Fibroblast of skin of right quadriceps (primary cell): ENCODE measurements at regions not wholly inside any gene's neighbourhood (a gene's known extent, or its start where the extent isn't known, plus 50 kb on each side); places are given as distances from the start of the nearest gene placed in this dataset.
"Not testable (repeated sequence)": the region's sequence is repeated elsewhere in the genome, so short reads cannot be mapped to it uniquely, and the experiment has no call there.

Experiments
- DNase-seq: peaks from one replicate; pipeline ENCODE4 v3.0.0-alpha.2; 2013

DNA sequence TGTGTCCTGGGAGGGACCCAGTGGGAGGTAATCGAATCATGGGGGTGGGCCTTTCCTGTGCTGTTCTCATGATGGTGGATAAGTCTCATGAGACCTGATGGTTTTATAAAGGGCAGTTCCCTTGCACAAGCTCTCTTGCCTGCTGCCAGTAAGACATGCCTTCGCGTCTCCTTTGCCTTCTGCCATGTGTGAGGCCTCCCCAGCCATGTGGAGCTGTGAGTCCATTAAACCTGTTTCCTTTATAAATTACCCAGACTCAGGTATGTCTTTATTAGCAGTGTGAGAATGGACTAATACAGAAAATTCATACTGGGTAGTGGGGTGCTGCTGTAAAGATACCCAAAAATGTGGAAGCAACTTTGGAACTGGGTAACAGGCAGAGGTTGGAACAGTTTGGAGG, 300.0 kb upstream of the ZFP42 start:
- DNase-seq, result not testable (repeated sequence)

DNA sequence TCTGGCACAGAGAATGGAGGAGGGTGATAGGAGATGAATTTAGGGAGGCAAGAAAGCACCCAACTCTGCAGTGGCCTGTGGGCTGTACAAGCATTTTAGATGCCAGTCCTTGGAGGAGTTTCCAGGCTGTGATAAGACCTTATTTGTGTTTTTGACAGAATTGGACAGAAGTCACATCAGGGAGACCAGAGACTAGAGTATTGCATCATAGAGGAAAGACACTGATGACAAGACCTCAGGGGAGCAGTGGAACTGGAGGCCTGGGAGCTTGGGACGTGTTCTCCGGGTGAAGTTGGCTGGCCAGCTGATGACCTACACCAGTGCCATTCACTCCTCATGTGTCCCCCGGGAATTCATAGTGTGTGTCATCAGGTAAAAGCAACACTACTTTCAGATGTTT, 284.0 kb upstream of the ZFP42 start:
- DNase-seq, result no peak

DNA sequence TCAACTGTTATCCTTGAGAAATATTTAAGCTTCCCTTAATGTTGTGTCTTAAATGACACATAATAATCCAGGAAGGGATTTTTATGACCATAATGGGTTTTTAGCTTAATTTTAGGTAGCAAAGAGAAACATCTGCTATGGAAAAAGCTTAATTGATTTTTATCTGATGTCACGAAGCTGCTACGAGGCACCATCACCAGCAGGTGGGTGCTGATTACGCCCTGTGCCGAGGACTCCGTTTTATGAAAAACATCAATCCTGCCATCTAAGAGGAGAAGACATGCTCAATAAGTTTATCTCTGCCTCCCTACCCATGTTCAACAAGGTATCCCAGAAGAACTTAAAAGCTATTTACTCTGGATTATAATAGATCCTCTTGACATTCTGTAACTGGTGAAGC, 280.6 kb upstream of the ZFP42 start:
- no peak for DNase-seq

DNA sequence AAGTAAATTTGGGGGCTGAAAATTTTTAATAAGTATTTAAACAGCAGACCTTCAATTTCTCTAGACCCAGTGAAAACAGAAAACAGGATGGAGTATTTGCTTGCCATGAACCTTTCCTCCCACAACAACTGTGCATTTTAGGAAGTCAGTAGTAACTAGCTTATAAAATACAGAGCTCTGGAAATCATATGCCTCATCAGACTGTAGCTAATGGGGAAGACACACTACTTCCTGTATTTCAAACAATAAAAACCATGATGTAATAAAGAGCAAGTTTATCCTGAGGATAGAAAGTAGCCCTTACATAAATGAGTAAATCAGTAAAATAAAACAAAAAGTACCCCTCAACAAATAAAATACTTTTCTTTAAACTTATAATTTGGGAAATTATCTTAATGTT, 280.1 kb upstream of the ZFP42 start:
- no peak for DNase-seq

DNA sequence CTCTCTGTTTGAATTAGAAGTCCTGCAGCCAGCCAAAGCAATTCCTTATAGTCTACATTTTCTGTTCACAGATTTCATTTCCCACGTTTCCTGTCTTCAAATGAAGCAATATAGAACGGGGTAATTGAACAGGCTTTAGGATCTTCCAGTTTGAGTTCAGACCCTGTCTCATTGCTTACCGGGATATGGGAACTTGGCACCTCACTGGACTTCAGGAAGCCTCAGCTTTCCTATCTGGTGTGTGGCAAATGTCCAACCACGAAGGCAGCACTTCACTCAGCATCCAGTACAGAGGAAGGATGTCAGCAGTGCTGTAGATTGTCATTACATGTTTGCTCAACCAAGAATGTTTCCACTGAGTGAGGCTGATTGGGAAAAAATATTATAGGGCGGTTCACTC, 271.1 kb upstream of the ZFP42 start:
- no peak for DNase-seq

DNA sequence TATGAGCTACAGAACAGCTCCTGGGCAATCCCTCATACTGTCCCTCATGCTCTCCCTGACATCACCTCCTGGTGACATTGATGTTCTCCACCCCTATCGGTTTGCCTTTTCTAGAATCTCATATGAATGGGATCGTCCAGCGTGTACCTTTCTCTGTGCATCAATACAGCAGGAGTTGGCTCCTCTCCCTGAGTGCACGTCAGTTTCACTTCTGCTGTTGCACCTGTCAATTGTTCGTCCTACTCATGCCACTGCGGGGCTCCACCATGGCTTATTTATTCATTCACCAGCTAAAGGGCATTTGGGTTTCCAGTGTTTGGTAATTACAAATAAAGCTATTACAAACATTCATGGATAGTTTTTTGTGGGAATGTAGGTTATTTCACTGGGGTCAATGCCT, 269.1 kb upstream of the ZFP42 start:
- no peak for DNase-seq

DNA sequence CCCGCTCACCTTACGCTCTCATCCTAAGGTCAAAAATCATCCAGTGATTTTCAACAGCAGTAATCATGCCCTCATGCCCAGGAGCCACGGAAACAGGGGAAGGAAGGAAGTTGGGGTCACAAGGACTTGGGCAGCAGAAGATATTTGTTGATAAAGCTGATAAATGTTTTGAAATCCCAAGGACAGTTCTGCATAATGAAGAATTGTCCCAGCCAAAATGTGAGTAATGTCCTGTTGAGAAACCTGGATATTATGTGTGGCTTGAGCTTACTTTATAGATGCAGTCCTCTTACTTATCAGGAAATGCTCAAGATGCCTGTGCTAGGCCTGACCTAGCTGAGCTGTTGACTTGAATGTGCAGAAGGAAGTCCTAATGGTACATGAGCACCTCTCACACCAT, 263.0 kb upstream of the ZFP42 start:
- no peak for DNase-seq

DNA sequence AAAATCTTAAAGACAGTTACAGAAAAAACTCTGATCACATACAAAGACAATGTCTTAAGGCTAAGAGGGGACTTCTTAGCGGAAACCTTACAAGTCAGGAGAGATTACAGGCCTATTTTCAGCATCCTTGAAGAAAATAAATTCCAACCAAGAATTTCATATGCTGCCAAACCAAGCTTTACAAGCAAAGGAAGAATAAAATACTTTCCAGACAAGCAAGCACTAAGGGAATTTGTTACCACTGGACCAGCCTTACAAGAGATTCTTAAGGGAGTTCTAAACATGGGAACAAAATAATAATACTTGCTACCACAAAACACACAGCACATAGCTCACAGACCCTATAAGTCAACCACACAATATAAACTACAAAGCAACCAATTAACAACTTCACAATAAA, 255.8 kb upstream of the ZFP42 start:
- no peak for DNase-seq

DNA sequence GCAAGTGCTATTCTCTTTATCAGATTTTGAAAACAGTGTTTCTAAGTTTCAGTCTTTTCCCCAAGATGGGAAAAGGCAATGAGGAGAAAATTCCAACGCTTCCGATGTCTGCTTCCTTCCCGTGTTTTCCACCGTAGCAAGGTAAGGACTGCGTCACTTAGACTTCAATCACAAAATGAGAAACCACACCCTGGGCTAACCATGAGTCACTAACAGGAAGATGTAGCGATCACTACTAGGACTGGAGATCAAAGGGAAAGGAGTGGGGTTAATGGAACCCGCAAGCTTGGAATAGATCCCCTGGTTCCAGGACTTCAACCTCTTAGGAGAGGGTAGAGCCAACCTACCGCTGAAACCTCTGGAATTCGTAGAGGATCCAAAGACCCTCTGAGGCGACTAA, 250.7 kb upstream of the ZFP42 start:
- no peak for DNase-seq

DNA sequence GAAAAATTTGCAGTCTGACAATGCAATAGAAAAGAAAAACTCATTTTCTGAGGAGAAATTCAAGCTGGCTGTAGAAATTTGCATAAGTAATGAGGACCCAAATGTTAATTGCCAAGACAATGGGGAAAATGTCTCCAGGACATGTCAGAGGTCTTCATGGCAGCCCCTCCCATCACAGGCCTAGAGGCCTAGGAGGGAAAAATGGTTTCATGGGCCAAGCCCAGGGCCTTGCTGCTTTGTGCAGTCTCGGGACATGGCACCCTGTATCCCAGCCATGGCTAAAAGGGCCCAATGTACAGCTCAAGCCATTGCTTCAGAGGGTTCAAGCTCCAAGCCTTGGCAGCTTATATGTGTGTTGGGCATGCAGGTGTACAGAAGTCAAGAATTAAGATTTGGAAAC, 244.9 kb upstream of the ZFP42 start:
- not testable (repeated sequence) for DNase-seq

DNA sequence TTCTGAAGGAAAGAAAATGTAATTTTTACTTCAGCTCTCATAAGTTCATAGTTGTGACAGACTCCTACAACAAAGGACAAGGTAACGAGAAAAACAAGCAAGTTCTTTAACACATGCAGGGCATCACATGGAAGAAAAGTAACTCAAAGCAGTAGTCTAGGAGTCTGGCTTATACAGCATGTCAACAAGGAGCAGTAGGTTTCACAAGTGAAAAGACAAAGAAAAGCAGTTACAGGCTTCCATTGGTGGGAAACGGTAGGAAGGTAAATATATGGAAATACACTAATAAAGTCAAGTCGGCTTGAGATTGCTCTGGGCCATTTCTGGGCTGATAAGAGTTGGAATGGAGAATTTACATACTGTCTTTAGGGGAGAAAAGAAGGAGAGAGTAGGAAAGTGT, 228.4 kb upstream of the ZFP42 start:
- DNase-seq, result no peak

DNA sequence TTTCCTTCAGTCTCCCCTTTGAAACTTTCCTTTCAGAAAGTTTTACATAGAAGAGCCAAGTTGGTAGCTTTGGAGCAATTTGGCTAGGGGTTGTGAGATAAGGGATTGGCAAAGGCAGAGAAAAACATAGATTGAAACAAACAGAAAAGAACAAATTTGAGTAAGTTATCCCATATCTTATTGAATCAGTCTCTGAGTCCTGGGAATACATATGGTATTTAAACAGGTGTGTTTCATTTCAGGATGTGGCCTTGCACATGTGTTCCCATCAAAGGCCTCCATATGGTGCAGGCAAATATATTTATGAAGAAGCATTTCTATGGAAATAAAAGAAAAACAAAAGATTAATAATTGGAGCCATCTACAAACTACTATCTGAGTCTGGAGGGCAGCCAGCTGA, 227.9 kb upstream of the ZFP42 start:
- DNase-seq, result no peak

DNA sequence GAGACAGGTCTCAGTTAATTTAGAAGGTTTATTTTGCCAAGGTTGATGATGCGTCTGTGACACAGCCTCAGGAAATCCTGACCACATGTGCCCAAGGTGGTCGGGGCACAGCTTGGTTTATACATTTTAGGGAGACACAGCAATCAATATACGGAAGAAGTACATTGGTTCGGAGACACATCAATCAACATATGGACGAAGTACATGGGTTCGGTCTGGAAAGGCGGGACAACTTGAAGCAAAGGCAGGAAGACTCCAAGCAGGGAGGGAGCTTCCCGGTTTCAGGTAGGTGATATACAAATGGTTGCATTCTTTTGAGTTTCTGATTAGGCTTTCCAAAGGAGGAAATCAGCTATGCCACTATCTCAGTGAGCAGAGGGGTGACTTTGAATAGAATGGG, 225.2 kb upstream of the ZFP42 start:
- no peak for DNase-seq

DNA sequence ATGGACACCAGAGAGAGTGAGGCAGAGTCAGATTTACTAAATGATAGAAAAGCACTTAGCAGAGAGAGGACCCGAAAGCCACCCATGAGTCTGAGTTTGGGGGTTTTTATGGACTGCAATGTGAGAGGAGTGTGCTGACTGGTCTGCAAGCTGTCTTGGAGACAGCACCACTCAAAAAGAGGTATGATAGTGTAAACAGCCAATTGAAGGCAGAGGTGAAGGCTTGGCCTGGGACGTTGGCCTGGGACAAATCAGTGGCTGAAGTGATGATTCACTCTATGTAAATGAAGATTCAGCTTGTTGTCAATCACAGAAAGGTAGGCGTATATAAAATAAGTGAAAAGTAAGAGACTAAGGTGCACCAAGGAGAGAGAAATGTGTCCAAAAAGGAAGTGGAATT, 217.6 kb upstream of the ZFP42 start:
- no peak for DNase-seq

DNA sequence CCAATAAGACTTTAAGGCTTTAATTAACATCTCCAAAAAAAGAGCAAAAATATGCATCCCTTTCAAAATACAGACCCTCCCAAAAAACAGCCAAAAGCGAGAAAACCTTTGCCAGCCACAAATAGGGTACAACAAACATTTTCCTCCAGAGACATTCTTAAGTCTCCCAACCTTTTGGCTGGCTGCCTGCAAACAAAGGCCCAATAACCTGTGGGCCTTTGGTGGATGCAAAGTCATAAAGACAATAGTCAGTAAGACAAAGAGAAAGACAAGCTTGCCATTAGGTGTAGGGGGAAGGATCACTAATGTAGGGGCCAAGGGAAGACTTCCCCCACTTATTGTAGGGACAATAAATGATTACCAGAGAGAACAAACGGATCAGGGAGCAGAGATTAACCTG, 215.5 kb upstream of the ZFP42 start:
- no peak for DNase-seq

DNA sequence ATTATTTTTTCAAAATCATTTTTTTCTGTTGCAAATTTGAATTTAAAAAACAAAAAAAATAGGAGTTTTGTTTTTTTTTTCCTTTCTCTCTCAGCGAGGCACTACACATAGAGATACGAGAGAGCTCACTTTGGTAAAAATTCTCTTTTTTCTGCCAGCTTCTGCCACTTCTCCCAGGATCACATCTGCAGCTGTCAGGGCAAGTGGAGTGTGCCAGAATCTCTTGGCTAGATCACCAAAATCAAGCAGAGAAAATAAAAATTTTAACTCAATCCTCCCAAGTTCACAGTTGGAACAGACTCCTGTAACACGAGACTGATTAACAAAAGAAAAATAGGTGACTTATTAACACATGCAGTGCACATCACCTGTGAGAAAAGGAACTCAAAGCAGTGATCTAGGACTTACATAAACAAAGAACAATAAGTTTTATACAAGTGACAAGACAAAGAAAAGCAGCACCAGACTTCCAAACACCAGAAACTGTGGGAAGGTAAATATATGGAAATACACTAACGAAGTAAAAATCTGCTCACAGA, 213.2 kb upstream of the ZFP42 start:
- no peak for DNase-seq

DNA sequence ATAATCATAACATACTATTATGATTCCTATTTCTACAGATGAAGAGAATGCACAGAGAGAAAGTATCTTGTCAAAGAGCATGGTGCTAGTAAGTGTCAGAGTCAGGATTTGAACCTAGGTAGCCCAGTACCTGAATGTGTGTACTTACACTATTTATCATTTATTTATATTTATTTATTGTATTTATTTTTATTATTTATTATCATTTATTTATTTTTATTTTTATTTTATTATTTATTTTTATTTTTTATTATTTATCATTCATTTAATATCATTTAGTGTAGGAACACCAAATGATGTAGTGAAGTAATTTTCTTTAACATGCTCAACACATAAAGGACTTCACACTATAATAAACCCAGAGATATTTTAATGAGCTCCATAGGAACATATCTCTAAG, 209.4 kb upstream of the ZFP42 start:
- no peak for DNase-seq

DNA sequence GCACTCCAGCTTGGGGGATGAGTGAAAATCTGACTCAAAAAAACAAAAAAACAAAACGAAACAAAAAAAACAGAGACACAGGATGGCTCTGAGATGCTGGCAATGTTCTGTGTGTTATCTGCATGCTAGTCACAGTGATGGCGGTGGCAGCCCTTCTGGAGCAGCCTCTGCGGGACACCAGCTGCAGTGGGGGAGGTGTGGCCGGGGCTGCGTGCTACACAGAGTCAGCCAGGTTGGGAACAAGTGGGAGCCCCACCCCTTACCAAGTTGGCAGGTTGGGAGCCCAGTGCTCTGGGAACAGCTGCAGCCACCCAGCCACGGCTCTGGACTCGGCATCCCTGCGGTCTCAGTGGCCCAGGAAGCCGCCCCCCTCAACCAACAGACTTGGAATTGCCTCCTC, 206.5 kb upstream of the ZFP42 start:
- DNase-seq, result no peak

DNA sequence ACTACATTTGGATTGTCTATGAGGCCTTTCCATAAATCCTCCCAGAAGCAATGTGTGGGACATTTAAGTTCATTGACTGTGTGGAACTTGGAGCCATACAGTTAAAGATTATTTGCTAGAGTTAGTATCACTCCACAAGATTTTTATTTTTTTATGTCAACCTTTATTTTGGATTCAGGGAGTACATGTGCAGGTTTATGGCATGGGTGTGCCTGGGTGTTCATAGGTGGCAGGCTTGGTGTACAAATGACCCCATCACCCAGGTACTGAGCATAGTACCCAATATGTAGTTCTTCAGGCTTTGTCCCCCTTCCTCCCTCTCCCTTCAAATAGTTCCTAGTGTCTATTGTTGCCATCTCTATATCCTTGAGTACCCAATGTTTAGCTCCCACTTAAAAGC, 199.8 kb upstream of the ZFP42 start:
- DNase-seq, result no peak

DNA sequence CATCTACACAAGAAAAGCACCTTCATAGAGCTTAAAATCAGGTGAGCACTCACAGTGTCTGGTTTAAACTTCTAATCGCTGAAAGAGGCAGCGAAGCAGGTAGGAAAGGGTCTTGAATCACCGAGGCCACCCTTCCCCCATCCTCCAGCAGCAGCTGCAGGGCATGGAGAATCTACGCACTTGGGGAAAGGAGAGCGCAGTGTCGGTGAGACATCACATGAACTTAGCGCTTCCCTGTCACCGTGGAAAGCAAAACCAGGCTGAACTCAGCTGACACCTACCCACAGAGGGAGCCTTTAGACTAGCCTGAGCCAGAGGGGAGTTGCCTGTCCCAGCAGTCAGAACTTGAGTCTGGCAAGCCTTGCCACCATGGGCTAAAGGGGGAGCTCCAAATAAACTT, 197.2 kb upstream of the ZFP42 start:
- no peak for DNase-seq

DNA sequence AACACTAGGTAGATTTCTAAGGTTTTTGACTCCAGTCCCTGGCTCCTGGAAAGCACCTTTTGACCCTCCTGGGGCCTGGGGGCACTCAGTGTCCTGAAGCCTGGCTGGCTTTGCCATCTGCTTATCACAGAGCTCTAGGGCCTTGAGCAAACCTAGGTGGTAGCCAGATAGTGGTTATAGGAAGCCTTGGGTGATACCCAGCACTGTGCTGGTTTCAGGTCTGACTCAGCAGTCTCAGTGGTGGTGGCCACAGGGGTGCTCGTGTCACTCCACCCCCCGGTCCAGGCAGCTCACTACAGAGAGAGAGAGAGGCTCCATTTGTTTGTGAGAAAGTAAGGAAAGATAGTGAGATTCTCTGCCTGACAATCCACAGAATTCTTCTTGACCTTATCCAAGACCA, 195.8 kb upstream of the ZFP42 start:
- no peak for DNase-seq

DNA sequence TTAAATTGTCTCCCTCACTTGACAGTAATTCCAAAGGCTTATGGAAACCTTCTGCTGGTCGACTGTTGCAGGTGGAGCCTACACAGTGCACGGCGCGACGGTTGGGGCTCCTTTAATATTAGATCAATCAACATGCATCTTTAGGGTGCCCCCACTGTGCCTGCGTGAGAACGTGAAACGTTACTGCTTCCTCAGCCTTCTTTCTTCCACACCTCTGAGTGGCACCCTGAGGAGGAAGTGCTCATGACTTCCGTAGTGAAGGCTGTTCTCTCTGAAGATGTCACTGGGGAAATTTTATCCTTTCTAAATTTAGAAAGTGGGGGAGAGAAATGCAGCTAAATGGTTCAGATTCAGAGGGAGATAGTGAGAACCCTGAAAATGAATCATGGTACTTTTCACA, 184.0 kb upstream of the ZFP42 start:
- peak; percentile 13 for DNase-seq

DNA sequence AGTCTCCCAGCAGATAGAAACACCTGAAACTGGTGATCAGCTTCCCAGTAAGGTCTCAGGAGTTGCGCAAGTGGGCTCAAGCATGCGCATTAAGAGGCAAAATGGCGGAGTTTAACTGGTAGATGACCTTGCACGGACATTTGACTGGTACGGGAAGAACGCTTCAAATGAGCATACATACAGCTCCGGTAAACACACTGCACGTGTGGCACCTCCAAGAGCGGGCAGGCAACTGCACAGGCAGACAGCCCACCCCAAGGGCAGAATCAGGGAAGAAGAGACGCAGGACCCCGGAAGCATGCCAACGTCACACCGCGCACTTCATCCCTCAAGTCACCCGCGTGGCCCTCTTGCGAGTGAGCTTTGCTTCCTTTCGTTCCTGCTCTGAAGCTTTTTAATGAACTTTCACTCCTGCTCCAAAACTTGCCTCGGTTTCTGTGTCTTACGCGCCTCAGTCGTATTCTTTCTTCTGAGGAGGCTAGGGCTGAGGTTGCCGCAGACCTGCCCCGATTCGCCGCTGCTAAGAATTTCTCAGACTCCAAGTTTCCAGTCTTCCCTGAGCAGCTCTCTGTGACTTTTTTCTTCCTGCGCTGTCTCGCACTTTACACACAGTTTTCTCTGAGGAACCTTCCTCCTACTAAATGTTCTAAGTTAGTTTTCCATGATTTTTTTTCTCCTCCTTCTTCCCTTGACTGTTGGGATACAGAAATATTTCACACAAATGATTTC, 180.7 kb upstream of the ZFP42 start:
- peak; percentile 16 for DNase-seq

DNA sequence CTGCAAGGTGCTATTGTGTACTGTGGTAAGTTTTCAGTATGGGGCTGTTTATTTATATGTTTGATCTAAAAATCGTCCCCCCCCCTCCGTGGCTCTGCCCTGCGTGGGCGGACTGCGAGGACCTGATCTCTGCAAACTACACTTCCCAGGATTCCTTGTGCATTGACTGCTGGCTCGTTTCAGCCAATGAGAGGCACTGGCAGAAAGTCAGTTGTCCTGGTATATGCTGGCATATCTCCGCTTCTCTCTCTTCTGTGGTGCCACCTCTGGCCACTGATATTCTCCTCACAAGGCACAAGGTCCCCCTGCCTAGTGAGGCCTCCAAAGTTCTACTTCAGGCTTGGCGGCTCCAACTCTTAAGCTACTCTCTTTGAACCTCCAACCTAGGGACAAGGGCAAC, 168.8 kb upstream of the ZFP42 start:
- DNase-seq, result no peak

DNA sequence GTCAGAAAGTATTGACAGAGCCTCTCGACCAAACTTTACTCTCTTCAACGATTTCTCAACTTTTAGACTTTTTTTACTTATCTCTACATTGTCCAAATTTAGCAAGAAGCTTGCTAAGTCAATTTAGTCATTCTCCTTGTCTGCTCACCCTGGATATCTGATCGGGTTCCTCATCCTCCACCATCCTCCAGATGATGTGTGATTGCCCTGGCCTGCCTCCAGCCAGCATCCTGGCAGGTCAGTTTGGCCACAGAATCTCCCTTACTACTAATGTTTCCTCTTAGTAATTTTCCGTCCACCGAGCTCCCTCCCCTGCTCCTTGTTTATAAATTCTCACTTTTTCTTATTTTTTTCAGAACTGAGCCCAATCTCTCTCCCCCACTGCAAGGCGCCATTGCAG, 167.9 kb upstream of the ZFP42 start:
- no peak for DNase-seq

DNA sequence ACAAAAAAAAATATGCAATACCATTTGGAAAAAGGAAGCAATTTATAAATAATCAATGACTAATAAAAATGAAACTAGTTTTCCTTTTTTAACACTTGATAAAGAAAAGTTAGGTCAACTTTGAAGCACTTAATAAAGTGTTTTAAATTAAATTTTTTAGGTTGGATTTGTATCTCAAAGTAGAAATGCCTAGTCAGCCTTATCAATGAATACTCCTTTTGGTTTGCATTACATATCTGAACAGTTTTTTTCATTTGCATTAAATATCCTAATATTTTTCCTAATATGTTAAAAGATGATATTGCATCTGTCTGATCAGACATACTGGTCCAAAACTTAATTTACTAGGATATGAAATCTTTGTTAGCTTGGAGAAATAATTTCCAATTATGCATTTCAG, 155.8 kb upstream of the ZFP42 start:
- no peak for DNase-seq
